GM19395 (cell line): ENCODE measurements at regions not wholly inside any gene's neighbourhood (a gene's known extent, or its start where the extent isn't known, plus 50 kb on each side); places are given as distances from the start of the nearest gene placed in this dataset.

Source experiments
- ATAC-seq: cut with Tn5 transposase; IDR thresholded peaks from one replicate; pipeline ENCODE4 v1.9.1; 2021; ENCODE audit warnings: mild to moderate bottlenecking, moderate library complexity; ENCODE audit not compliant: unreplicated experiment

DNA sequence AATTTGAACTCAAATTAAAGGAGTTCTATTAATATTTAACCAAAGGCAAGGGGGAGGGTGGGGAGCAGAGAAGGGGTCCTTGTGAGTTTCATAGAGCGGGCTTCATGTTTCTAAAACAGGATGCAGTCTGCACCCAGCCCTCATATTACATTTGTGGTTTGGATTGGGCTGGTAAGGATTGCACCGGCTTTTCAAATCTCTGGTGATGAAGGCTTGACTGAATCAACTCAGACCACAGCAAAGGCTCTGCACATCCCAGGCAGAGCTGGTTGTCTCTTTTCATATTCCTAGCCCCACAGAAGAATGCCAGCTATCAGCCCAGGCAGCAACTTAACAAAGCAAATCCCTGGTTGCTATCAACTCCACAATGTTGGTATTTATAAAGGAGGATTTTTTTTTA lies 1221.4 kb downstream of the VRK1 start:
- no peak for ATAC-seq

DNA sequence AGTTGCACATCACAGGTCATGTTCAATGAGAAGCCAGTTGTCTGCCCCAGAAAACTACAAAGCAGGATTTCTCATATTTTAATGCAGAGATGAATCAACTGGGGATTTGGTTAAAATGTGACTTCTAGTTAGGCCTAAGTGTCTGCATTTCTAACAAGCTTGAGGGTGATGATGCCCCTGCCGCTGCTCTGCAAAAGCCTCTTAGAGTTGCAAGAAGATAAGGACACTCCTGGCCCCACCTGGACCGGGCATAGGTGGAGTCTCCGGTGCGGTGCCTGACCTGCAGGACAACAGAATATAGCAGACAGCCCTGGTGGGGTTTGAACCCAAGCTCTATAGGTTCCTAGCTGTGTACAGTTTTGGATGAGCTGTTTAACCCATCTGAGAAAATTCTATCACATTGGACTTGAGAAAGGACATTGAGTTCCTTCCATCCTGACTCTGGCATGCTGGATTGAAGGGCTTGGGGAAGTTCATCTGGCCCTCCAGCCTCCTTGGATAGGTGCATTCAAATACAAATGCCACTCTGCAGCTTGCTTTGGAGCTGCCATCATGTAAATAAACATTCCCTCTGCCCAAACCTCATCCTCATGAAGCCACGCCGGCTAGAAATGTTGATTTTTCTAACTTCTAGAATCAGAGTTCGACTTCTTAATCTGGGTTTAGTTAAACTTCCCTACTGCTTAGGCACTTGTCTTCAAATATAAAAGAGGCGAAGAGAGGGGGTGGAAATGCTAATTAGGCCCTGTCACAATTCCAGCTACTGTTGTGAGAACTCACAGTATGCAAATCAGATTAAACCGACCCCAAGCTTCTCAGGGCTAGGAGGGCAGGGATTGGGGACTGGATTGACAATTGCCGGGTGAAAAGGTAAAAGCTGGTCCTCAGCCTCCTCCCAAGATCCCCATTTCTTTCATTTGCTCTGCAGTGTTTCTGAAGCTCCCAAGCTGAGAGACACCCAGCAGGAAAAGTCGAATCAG lies 1225.6 kb downstream of the VRK1 start:
- no peak for ATAC-seq

DNA sequence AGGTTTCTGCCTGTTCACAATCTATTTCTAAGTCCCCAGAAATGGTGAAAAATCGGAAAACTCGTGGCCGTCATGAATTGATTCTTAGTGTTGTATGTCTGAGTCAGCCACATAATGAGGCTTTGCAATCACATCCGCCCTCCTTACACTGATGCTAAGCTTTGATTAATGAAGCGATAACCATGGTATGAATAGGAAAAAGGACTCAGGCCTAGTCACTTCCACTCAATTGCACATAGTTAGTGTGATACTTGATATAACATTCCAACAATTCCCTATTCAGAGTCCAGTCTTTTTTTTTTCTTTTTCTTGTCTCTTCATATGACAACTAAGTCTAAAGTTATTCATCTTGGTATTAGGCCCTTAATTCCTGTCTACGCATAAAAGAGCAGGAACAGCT lies 1231.0 kb downstream of the VRK1 start:
- no peak for ATAC-seq

- ATAC-seq, result no peak
Observed at GRCh38 chr14:98035396-98035795, 1236.6 kb downstream of the BCL11B start.

- no peak for ATAC-seq
Observed at GRCh38 chr14:98037831-98038230, 1234.2 kb downstream of the BCL11B start.

- no peak for ATAC-seq
Observed at GRCh38 chr14:98056946-98057345, 1215.1 kb downstream of the BCL11B start.

- ATAC-seq, result no peak
Observed at GRCh38 chr14:98059106-98059505, 1212.9 kb downstream of the BCL11B start.

GRCh38 chr14:98062083-98062482 lies 1209.9 kb downstream of the BCL11B start:
- ATAC-seq, result no peak

GRCh38 chr14:98069712-98070171 lies 1202.3 kb downstream of the BCL11B start:
- ATAC-seq, result no peak

DNA sequence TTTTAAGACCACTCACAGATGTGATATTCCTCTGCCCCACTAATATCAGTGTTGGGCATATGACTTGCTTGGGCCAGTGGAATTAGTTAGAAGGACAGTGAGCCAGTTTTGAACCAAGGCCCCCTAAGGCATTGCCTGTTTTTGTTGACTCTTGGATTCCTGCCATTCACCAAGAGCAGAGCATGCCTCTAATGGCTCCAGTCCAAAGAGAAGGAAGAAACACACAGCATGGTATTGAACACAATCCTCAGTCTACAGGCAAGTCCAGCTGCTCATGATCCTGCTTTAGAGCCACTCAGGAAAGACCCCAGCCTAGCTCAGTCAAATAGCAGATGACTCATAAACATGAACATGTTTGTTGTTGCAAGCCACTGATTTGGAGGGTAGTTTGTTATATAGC lies 1201.5 kb downstream of the BCL11B start:
- ATAC-seq, result no peak

- ATAC-seq, result no peak
Observed at GRCh38 chr14:98074111-98074510, 1197.9 kb downstream of the BCL11B start.

GRCh38 chr14:98077176-98077575 lies 1194.8 kb downstream of the BCL11B start:
- no peak for ATAC-seq

DNA sequence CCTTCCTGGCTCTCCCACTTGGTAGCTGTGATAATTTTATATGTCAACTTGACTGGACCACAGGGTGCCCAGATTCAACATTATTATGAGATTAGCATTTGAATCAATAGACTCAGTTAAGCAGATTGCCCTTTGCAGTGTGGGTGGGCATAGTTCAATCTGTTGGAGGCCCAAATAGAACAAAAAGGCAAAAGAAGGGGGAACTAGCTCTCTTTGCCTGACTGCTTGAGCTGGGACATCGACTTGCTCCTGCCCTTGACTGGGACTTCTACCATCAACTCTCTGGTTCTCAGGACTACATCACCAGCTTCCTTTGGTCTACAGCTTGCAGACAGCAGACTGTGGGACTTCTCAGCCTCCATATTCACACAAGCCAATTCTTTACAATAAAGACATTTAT lies 1189.2 kb downstream of the BCL11B start:
- no peak for ATAC-seq

DNA sequence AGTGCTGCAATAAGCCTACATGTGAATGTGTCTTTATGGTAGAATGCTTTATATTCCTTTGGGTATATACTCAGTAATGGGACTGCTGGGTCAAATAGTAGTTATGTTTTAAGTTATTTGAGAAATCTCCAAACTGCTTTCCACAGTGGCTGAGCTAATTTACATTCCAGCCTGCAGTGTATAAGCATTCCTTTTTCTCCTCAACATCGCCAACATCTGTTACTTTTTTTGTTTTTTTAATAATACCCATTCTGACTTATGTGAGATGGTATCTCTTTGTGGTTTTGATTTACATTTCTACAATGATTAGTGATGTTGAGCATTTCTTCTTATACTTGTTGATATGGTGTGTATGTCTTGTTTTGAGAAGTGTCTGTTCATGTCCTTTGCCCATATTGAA lies 1186.2 kb downstream of the BCL11B start:
- no peak for ATAC-seq

DNA sequence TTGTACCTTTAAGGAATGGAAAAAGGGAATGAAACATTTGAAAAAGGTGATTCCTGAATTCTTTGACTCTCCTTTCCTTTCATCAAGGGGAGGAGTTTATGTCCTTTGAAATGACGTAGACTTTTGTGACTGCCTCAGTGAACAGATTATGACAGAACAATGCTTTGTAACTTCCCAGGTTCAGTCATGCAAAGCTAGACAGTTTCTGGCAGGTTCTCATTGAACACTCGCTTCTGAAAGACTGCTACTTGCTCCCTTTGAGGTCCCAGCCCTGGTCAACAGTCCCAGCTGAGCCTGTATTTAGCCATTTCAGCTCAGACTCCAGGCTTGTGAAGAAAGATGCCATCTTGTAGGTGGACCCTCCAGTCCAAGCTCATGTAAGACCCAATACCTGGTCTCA lies 1178.9 kb downstream of the BCL11B start:
- ATAC-seq, result no peak

- ATAC-seq, result no peak
Observed at GRCh38 chr14:98099527-98099926, 1172.5 kb downstream of the BCL11B start.

DNA sequence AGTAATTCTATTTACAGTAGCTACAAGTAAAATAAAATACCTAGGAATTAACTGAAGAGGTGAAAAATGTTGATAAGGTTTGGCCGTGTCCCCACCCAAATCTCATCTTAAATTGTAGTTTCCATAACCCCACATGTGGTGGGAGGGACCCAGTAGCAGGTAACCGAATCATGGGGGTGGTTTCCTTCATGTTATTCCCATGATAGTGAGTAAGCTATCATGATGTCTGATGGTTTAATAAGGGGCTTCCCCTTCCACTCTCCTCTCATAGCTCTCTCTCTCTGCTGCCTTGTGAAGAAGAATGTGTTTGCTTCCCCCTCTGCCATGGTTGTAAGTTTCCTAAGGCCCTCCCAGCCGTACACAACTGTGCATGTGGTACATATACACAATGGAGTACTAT lies 1170.7 kb downstream of the BCL11B start:
- no peak for ATAC-seq

GRCh38 chr14:98103705-98104104 lies 1168.3 kb downstream of the BCL11B start:
- ATAC-seq, result no peak

DNA sequence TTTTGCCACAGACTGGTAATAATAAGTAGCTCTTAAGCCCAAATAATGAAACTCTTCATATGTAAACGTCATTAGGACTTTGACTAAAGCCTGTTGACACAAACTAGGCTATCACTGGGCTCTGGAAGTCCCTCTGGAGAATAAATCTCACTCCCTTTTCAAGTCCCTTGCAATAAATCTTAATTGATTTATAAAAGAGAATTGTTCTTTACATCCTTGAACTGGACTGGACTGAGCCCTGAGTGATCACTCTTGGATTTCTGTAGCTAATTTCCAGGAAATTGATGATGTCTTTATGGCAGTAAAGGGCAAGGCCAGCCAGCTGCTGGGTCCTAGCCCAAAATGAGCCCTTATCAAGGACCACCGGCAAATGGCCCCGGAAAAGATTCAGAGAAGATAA lies 1162.7 kb downstream of the BCL11B start:
- ATAC-seq, result no peak

DNA sequence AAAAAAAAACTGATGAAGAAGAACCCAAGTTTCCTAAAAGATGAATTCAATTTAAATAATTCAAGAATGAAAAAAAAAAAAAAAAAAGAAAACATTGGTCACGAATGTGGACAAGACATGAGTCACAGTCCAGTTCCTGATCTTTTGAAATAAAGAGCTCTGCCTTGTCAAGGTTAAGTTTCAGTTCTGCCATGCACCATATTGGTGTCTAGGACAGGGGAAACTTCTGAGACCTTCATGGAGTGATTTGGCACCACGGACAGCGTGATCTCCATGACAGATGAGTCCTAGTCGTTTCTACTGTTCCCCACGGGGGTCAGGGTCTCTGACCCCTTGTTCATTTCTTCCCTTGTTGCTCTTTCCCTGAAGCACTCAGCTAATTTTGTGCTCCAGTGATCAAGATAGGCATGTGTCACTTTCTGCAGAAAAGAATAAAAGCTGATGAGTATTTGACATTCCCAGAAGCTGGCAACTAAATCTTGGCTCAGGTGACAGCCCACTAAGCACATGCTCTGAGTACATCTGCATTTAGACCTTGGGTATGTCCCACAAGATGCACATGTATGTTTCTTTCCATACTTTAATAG lies 1159.7 kb downstream of the BCL11B start:
- no peak for ATAC-seq

DNA sequence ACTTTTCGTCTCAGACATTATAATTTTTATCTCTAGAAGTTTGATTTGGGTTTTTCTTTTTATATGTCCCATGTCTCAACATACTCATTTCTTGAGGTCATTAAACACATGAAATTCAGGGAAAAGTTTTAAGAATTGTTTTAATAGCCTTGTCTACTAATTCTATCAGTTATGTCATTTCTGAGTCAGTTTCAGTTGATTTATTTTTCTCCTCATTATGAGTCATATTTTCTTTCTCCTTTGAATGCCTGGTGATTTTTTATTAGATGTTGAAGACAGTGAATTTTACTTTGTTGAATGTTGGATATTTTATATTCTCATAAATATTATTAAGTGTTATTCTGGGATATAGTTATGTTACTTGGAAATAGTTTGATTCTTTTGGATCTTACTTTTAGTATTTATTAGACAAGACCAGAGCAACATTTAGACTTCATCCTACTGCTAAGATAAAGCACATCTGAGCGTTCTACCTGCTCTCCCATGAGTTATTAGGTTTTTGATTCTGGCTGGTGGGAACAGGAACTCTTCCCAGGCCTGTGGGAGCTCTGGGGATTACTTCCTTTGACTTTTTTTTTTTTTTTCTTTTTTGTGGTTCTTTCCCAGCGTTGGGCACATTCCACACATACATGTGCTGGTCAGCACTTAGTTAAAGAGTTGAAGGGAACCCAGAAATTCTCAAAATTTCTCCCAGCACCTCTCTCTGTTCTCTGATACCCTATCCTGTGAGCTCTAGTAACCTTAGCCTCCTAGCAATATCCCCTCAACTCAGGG lies 1157.7 kb downstream of the BCL11B start:
- no peak for ATAC-seq
